Epithelial cell of esophagus (primary cell): ENCODE measurements at regions not wholly inside any gene's neighbourhood (a gene's known extent, or its start where the extent isn't known, plus 50 kb on each side); places are given as distances from the start of the nearest gene placed in this dataset.

ENCODE experiments used
- DNase-seq: peaks from one replicate; pipeline ENCODE4 v3.0.0; 2010; ENCODE audit warnings: low read depth
- H3K4me3 ChIP-seq: 2 replicates; pipeline ENCODE4 v1.5.1; 2011; ENCODE audit warnings: mild to moderate bottlenecking, low read length, control low read depth
- TF ChIP-seq, protein P1 (sequence below): IDR thresholded peaks from 2 replicates; pipeline ENCODE4 v1.5.1; 2011; ENCODE audit warnings: low read depth, mild to moderate bottlenecking, low read length, control low read depth, inconsistent platforms; ENCODE audit not compliant: insufficient read depth; ENCODE audit errors: missing control alignments

DNA sequence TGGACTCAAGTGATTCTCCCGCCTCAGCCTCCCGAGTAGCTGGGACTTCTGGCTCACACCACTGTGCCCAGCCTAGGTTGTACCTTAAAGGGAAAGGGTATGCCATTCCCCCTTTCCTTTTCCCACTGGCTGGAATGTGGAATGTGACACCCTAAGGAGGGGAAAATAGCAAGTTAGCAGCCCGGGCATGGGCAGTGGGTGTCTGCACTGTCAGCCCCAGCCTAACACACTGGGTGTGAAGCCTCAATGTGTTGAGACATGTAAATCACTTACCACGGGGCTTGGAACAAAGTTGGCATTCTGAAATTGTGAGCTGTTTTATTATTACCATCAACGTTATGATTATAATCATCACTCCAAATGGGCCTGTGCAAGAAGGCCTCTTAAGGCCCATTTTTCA lies 80.8 kb upstream of the PTPN1 start:
- TF ChIP-seq, protein P1, sequence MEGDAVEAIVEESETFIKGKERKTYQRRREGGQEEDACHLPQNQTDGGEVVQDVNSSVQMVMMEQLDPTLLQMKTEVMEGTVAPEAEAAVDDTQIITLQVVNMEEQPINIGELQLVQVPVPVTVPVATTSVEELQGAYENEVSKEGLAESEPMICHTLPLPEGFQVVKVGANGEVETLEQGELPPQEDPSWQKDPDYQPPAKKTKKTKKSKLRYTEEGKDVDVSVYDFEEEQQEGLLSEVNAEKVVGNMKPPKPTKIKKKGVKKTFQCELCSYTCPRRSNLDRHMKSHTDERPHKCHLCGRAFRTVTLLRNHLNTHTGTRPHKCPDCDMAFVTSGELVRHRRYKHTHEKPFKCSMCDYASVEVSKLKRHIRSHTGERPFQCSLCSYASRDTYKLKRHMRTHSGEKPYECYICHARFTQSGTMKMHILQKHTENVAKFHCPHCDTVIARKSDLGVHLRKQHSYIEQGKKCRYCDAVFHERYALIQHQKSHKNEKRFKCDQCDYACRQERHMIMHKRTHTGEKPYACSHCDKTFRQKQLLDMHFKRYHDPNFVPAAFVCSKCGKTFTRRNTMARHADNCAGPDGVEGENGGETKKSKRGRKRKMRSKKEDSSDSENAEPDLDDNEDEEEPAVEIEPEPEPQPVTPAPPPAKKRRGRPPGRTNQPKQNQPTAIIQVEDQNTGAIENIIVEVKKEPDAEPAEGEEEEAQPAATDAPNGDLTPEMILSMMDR = no peak
- H3K4me3 ChIP-seq = peak overlapping the region; percentile 52
- DNase-seq = peak; percentile 92

DNA sequence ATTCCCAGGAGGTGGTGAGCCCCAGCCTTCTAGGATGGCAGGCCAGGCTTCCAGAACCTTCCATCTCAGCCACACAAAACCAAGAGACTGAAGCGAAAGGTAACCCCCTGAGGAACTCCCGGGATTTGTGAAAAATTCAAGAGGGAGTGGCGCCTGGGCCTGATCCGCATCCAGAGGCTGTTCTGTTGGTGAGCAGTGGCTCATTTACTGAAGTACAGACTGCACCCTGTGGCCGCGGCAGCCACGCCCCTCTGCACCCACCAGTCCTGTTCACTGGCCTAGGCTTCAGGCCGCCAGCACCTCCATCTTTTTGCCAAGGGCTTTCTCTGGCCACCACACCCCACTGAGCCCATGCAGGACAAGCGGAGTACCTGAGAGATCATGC lies 79.1 kb upstream of the PTPN1 start:
- TF ChIP-seq, protein P1 = no peak
- H3K4me3 ChIP-seq = peak overlapping the region; percentile 52
- DNase-seq = peak; percentile 68

DNA sequence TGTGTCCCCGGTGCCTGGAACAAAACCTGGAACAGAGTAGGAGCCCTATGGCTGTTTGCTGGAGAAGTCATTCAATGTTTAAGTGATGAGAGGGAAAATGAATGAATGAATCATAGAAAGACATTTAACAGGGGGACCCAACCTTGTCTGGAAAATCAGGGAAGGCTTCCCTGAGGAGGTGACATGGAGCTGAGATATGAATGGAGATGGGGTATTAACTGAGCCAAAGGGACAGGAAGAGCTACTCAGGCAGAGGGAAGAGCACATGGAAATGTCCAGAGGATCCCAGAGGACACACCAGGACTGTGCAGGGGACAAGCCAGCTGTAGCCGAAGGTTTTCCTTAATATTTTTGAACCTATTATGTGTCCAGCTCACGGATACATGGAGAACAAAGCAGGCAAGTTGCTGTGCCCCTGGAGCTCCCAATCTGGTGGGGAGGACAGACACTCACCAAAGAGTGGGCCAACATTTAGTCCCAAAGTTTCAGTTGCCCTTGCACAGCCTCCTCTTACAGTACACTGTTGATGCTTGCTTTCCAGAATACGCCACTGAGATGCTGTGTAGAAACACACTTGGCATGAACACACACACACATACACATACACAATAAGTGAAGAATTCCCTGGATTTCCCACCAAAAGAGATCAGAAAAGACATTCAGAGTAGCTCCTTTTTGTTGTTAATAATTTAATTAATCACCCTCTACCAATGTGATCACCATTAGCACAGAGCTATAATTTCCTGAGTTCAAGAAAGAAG lies 77.0 kb upstream of the PTPN1 start:
- no peak overlapping the region for H3K4me3 ChIP-seq
- TF ChIP-seq, protein P1 = no peak
- DNase-seq = no peak

DNA sequence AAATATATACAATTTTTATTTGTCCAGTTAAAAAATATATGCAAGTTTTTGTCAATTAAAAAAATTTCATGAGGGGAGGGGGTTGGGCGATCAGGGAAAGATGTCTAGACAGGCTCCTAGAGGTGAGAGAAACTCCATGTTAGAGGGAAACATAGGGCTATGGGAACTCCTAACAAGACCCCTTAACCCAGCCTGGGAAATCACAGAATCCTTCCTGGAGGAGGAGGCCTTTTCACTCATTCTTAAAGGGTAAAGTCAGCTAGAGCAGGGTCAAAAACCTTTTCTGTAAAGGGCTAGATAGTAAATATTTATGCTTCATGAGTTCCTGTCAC lies 75.9 kb upstream of the PTPN1 start:
- TF ChIP-seq, protein P1 = no peak
- no peak overlapping the region for H3K4me3 ChIP-seq
- DNase-seq = no peak

GRCh38 chr20:50434653-50435396 lies 75.4 kb upstream of the PTPN1 start:
- peak; percentile 91 for DNase-seq
- no peak overlapping the region for H3K4me3 ChIP-seq

DNA sequence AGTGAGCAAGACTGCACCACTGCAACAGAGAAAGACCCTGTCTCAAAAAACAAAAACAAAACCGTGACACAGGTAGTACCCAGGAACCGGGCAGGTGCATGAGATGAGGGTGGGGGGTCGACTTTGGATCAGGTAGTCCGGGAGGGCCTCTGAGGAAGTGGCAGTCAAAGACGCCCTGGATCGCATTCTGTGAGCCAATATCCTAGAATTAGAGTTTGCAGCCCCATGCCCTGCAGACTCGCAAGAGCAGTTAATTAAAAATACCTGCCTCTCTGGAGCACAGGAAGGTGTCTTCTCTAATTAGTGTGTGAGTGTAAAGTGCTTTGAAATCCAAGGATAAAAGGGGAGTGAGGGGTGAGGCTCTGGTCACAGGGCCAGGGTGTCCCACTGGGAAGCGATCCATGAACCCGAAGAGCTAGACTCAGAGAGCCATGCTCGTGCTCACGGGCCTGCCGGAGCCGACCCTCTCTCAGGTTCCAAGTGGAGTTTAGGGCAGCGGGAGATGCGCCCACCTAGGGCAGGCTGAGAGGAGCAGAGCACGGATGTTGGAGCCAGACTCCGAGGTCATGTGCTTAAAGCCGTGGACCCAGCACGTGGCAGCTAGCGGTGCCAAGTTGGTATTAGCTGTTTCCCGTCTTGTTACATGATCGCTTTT lies 74.7 kb upstream of the PTPN1 start:
- no peak for DNase-seq
- TF ChIP-seq, protein P1 = no peak
- no peak overlapping the region for H3K4me3 ChIP-seq

More at GRCh38 chr20:50434653-50435396, 75.4 kb upstream of the PTPN1 start:
- TF ChIP-seq, protein P1 = no peak
